ENCODE measurements at regions not wholly inside any gene's neighbourhood (a gene's known extent, or its start where the extent isn't known, plus 50 kb on each side); places are given as distances from the start of the nearest gene placed in this dataset.

DNA sequence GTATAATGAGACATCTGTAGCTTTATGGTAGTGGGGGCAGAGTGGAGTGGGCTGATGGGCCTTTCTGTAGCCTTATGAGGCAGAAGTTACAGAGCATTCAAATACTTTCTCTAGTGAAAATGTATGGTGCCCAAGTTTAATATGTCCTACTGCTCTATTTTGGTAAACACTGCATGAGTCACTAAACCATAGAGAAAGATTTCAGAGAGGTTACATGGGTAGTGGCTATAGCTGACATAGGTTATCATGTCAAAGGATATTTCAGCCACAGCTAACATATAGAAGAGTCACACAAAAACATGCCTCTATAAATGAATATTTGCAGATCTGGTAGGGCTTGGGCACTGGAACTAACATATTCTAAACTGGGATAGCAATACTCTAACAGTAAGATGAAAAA lies 212.4 kb upstream of the USP25 start:
- Histone ChIP-seq H3K4me3 (no peak overlapping the region), H3K4me1 (no peaks in the 10 kb centered on the region), H3K27me3 (ENCODE audit: low read depth) (no peaks in the 10 kb centered on the region), H3K36me3 (no peaks in the 10 kb centered on the region), H3K9me3 (no peaks in the 10 kb centered on the region), H3K27ac (no peak overlapping the region)
- ATAC-seq, result no peak
- TF ChIP-seq, protein P1, sequence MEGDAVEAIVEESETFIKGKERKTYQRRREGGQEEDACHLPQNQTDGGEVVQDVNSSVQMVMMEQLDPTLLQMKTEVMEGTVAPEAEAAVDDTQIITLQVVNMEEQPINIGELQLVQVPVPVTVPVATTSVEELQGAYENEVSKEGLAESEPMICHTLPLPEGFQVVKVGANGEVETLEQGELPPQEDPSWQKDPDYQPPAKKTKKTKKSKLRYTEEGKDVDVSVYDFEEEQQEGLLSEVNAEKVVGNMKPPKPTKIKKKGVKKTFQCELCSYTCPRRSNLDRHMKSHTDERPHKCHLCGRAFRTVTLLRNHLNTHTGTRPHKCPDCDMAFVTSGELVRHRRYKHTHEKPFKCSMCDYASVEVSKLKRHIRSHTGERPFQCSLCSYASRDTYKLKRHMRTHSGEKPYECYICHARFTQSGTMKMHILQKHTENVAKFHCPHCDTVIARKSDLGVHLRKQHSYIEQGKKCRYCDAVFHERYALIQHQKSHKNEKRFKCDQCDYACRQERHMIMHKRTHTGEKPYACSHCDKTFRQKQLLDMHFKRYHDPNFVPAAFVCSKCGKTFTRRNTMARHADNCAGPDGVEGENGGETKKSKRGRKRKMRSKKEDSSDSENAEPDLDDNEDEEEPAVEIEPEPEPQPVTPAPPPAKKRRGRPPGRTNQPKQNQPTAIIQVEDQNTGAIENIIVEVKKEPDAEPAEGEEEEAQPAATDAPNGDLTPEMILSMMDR (IDR thresholded peaks at IDR 0.05), result no peak
- DNase-seq, result no peak
- intact Hi-C loops (cut with DNase I), result no loop called here

DNA sequence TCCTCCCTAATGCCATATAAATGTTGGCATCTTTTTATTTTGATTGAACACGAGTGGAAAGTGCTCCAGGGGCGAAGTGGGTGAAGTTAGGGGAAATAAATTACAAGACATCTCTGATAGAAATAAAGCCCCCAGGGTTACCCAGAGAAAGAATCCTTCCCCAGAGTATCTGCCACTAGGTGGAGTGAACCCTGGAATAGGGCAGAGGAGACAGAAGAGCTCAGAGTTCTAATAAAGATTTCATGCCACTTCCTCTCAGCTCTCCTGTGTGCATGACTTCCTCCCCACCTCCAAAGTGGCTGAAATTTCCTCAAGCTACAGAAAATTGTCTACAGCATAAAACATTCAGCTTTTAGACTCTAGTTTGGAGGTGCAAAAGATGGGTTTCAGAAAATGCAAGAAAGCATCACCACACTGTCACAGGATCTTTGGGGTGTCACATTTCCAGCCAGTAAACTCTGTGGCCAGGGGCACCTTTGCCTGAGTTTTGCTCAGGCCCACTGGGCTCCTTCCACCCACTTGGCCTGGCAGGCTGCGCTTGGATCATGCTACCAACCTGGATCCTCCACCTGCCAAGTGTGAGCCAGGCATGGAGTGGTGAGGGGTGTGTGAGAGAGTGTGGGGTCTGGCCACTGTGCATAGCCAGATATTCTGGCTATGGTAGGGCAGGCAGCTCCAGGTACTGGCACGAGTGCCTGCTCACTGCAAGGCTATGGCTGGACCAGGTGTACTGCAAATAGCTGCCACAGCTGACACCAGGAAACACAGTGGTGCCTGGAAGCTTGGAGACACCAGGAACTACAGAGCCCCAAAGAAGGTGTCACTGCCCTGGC lies 208.8 kb upstream of the USP25 start:
- TF ChIP-seq, protein P1 (IDR thresholded peaks at IDR 0.05), result peak; percentile 34
- Histone ChIP-seq H3K4me1 (no peaks in the 10 kb centered on the region), H3K27ac (no peak overlapping the region), H3K9me3 (no peaks in the 10 kb centered on the region), H3K36me3 (no peaks in the 10 kb centered on the region), H3K27me3 (ENCODE audit: low read depth) (no peaks in the 10 kb centered on the region), H3K4me3 (no peak overlapping the region)
- intact Hi-C loops (cut with DNase I), result no loop called here
- ATAC-seq (peak; percentile 19 to 57), DNase-seq (no peak)

DNA sequence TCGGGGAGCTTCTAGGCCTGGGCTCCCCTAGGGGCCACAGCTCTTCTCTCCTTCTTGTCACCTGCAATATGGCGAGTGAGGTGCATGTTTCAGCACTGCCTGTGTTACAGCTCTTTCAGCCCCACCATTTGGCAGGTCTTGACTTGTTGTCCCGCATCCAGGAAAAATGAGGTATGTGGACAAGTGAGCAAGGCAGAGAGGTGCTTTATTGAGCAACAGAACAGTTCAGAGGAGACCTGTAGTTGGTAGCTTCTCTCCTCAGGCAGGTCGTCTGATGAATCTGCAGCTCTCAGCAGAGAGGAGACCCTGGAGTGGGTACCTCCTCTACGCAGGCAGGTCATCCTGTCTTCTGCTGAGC lies 208.2 kb upstream of the USP25 start:
- TF ChIP-seq, protein P1 (IDR thresholded peaks at IDR 0.05), result no peak
- H3K4me3 ChIP-seq, result no peak overlapping the region
- no peaks in the 10 kb centered on the region for H3K36me3 ChIP-seq
- H3K4me1 ChIP-seq, result no peaks in the 10 kb centered on the region
- intact Hi-C loops (cut with DNase I), result no loop called here
- ATAC-seq (no peak), DNase-seq (no peak)
- H3K27me3 ChIP-seq (ENCODE audit: low read depth), result no peaks in the 10 kb centered on the region
- no peak overlapping the region for H3K27ac ChIP-seq
- no peaks in the 10 kb centered on the region for H3K9me3 ChIP-seq

DNA sequence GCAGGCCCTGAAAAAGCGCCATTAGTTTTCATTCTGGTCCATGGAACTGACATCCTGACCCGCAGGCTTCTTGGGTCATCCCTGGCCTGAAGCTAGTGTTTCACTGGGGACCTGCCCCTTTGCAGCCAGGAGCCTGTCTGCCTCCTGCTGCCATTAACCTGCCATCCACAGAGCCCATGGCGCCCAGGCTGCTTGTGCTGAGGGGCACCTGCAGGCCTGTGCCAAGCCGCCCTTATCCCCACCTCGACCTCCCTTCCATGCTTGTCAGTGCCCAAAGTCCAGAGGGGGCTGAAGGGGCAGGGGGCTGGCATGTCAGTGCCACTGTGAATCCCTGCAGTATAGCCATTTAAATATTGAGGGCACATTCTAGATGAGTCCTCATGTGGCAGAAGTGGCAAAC lies 207.6 kb upstream of the USP25 start:
- H3K4me3 ChIP-seq, result no peak overlapping the region
- no peaks in the 10 kb centered on the region for H3K36me3 ChIP-seq
- H3K27me3 ChIP-seq (ENCODE audit: low read depth), result no peaks in the 10 kb centered on the region
- H3K4me1 ChIP-seq, result no peaks in the 10 kb centered on the region
- ATAC-seq, result no peak
- DNase-seq, result no peak
- intact Hi-C loops (cut with DNase I), result no loop called here
- H3K27ac ChIP-seq, result no peak overlapping the region
- H3K9me3 ChIP-seq, result no peaks in the 10 kb centered on the region
- TF ChIP-seq, protein P1 (IDR thresholded peaks at IDR 0.05), result no peak

DNA sequence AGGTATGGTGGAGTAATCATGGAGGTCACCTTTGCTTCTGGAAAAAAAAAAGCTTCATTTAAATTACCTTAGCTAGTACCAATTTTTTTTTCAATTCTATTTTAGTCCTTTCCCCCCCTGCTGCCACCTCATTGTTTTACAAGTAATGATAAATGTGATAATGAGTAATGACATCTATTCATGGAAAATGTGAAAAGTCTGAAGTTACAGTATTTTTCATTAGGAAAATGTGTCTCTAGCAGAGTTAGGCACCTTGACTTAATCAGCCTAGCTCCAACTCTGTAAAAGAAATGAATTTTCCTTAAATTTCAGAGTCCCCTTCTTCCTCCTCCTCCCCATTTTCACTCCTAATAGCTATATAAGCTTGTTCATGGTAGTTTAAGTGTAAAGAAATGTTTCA lies 204.9 kb upstream of the USP25 start:
- Histone ChIP-seq H3K27me3 (ENCODE audit: low read depth) (no peaks in the 10 kb centered on the region), H3K4me3 (no peak overlapping the region), H3K36me3 (no peaks in the 10 kb centered on the region), H3K4me1 (no peaks in the 10 kb centered on the region), H3K9me3 (no peaks in the 10 kb centered on the region), H3K27ac (no peak overlapping the region)
- ATAC-seq, result no peak
- intact Hi-C loops (cut with DNase I), result no loop called here
- TF ChIP-seq, protein P1 (IDR thresholded peaks at IDR 0.05), result no peak
- no peak for DNase-seq
